Ureter (tissue), 1 donor: ENCODE measurements at regions not wholly inside any gene's neighbourhood (a gene's known extent, or its start where the extent isn't known, plus 50 kb on each side); places are given as distances from the start of the nearest gene placed in this dataset.
"Not testable (repeated sequence)": the region's sequence is repeated elsewhere in the genome, so short reads cannot be mapped to it uniquely, and the experiment has no call there.

Experiments used
- DNase-seq: peaks from one replicate; pipeline ENCODE4 v3.0.0-alpha.2; 2020; ENCODE audit warnings: low spot score
- donor health status: DM: yes; HTN: yes; CAD: no.

GRCh38 chr6:105881608-105882007 is 204.5 kb upstream of the PRDM1 start:
- DNase-seq: no peak

- DNase-seq: no peak
Measured at GRCh38 chr6:105880030-105880492, 206.1 kb upstream of the PRDM1 start.

GRCh38 chr6:105879146-105879545 is 207.0 kb upstream of the PRDM1 start:
- no peak for DNase-seq

GRCh38 chr6:105875974-105876640 is 210.0 kb upstream of the PRDM1 start:
- DNase-seq: no peak

GRCh38 chr6:105874835-105875626 is 211.1 kb upstream of the PRDM1 start:
- DNase-seq: no peak

- DNase-seq: no peak
Measured at GRCh38 chr6:105873799-105874198, 212.3 kb upstream of the PRDM1 start.

- DNase-seq: no peak
Measured at GRCh38 chr6:105873211-105873704, 212.9 kb upstream of the PRDM1 start.

- DNase-seq: no peak
Measured at GRCh38 chr6:105872249-105872648, 213.9 kb upstream of the PRDM1 start.

GRCh38 chr6:105871542-105871941 is 214.6 kb upstream of the PRDM1 start:
- DNase-seq: no peak

- no peak for DNase-seq
Measured at GRCh38 chr6:105869835-105870440, 216.2 kb upstream of the PRDM1 start.

GRCh38 chr6:105868823-105869460 is 217.2 kb upstream of the PRDM1 start:
- no peak for DNase-seq

GRCh38 chr6:105867821-105868220 is 218.3 kb upstream of the PRDM1 start:
- DNase-seq: no peak

GRCh38 chr6:105867277-105867676 is 218.9 kb upstream of the PRDM1 start:
- DNase-seq: no peak

GRCh38 chr6:105862936-105863607 is 223.1 kb upstream of the PRDM1 start:
- DNase-seq: no peak

GRCh38 chr6:105860927-105861326 is 225.2 kb upstream of the PRDM1 start:
- not testable (repeated sequence) for DNase-seq

- no peak for DNase-seq
Measured at GRCh38 chr6:105859457-105859856, 226.7 kb upstream of the PRDM1 start.

- DNase-seq: not testable (repeated sequence)
Measured at GRCh38 chr6:105858639-105859038, 227.5 kb upstream of the PRDM1 start.

- no peak for DNase-seq
Measured at GRCh38 chr6:105855433-105855832, 230.7 kb upstream of the PRDM1 start.

- DNase-seq: not testable (repeated sequence)
Measured at GRCh38 chr6:105853979-105854378, 232.2 kb upstream of the PRDM1 start.

GRCh38 chr6:105851606-105852005 is 234.5 kb upstream of the PRDM1 start:
- DNase-seq: no peak

GRCh38 chr6:105851113-105851580 is 235.0 kb upstream of the PRDM1 start:
- DNase-seq: no peak
